ENCODE measurements at regions not wholly inside any gene's neighbourhood (a gene's known extent, or its start where the extent isn't known, plus 50 kb on each side); places are given as distances from the start of the nearest gene placed in this dataset.

GRCh38 chr2:147550995-147551731 is 293.7 kb upstream of the ACVR2A start:
- peak; percentile 51 for DNase-seq (ENCODE audit: low spot score)

DNA sequence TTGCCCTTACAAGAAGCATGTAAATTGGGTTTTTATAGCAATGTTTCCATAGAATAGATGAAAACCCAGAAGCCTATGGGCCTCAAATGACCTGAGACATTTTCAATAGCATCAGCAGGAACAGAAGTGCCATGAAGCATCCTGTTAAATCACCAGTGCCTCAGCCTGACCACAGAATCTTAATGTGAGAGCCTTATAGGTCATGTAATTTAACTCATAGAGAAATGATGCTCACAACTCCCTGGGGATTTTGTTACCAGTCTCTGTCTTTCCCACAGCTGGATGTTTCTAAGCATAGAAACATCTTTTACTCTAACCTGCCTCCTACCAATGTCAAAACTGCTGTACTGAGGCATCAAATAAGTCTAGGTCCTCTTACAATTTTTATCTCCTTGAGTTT is 295.8 kb upstream of the ACVR2A start:
- no peak for DNase-seq (ENCODE audit: low spot score)

DNA sequence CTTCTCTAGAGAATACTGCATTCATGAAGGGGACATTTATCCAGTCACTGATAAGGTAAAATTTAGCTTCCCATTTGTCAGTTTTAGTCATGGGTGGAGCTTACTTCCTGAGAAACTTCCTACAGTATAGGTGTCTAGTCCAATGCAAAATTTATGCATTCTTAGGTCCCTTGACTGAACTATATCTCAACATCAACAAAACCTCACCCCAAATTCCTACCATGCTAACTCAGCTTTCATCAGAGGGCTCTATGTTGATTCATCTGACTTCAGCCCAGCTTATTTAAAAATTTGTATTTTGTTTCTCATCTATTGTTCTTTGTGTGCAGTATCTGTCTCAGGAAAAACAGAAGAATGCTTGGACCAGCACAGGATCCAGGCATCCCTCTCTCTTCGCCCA is 296.4 kb upstream of the ACVR2A start:
- DNase-seq (ENCODE audit: low spot score), result no peak

DNA sequence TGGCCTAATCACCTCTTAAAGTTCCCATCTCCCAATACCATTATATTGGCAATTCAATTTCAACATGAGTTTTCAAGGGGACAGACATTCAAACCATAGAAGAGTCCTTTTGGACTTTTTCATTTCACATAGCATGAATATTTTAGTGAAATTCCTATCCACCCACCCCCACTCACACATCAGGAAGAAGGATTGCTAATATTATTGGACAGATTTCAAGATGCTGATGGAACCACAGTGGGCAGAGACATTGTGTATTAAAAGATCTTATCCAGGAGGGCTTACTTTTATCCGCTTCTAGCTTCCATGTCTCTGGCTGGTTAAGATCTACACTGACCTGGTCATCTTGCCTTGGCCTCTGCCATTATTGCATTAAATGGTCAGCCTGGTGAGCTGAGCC is 297.4 kb upstream of the ACVR2A start:
- DNase-seq (ENCODE audit: low spot score), result peak; percentile 50

DNA sequence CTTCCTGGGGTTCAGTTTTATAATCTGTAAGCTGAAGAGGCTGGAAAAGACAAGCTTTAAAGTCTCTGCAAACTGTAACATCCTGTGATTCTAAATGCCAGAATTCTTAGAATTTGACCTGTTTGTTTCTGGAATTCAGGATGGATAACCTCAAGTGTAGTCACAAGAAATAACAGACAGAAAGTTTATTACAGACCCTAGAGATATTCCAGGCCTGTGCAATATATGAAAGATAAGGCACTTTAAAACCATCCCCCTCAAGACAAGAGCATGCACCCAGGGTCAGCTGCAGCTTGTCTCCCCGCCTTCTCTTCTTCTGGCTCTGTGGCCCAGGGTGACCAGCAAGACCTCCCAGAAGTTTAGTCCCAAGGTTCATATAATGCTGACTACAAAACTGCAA is 298.7 kb upstream of the ACVR2A start:
- DNase-seq (ENCODE audit: low spot score), result no peak

- DNase-seq (ENCODE audit: low spot score), result peak; percentile 73
Observed at GRCh38 chr2:147543056-147543455, 301.8 kb upstream of the ACVR2A start.

DNA sequence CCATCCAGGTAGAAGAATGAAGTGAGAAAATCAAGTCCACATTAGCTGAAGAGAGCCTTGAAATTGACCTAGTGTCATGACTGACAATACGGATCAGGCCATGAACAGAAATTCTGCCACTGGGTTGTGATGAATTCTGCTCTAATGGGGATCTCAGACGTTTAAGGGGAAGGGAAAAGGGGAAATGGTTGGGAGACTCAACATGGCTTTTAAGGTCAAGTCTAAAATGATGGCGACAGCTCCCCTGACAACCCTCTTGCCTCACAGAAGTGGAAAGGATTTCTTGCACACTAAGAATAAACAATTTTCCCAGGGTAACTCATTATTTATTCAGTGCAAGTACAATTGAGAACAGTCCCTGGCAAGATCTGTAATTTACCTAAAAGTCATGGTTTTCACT is 302.5 kb upstream of the ACVR2A start:
- DNase-seq (ENCODE audit: low spot score), result no peak

GRCh38 chr2:147541314-147541713 is 303.5 kb upstream of the ACVR2A start:
- no peak for DNase-seq (ENCODE audit: low spot score)

DNA sequence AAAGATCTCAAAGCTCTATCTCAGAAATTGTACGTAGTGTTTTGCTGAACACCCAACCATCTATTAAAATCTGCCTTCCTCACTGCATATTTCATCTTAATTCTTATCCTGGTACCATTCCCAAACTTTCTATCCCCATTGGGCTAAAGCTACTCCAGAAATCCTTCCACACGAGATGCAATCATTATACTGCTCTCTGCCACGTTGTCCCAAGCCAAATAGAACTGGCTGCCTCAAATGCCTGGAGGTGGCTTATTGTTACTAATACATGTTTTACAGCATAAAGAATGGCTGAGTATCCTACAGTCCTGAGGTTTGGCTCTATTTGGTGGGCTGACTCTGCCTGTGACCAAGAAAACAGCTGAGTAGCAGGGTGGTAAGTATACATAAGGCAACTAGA is 306.0 kb upstream of the ACVR2A start:
- peak; percentile 23 for DNase-seq (ENCODE audit: low spot score)

DNA sequence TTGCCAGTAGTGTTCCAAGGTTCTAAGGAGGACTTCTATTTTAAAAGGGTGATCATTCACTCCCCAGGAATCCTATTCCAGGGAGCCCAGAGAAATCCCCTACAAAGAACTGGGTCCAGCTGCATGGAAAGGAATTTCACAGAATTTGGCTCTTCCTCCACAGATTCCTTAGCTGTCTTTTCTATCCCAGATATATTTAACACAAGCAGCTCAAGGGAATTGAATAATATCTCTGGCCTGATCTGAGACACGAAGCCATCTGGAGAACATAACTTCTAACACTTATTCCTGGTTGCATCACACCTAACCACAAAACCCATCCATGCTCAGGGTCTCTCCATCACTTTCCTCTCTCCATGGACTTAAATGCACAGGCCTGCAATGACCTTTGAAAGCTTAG is 306.7 kb upstream of the ACVR2A start:
- peak; percentile 64 for DNase-seq (ENCODE audit: low spot score)

DNA sequence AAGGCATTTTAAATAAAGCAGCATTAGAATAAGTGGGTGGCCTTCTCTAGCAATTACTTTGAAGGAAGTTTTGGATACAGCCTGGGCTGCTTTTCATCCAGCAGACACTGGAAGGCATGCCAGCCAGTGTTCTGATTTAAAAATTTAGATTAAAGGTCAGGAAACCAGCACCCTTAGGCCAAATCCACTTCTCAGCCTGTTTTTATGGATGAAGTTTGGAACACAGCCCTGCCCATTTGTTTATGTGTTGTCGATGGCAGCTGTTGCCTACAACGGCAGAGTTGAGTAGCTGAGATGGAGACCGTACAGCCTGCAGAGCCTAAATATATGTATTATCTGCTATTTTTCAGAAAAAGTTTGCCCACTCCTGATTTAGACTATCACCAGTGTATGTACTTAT is 313.6 kb upstream of the ACVR2A start:
- no peak for DNase-seq (ENCODE audit: low spot score)

GRCh38 chr2:147530033-147530432 is 314.8 kb upstream of the ACVR2A start:
- DNase-seq (ENCODE audit: low spot score), result no peak

DNA sequence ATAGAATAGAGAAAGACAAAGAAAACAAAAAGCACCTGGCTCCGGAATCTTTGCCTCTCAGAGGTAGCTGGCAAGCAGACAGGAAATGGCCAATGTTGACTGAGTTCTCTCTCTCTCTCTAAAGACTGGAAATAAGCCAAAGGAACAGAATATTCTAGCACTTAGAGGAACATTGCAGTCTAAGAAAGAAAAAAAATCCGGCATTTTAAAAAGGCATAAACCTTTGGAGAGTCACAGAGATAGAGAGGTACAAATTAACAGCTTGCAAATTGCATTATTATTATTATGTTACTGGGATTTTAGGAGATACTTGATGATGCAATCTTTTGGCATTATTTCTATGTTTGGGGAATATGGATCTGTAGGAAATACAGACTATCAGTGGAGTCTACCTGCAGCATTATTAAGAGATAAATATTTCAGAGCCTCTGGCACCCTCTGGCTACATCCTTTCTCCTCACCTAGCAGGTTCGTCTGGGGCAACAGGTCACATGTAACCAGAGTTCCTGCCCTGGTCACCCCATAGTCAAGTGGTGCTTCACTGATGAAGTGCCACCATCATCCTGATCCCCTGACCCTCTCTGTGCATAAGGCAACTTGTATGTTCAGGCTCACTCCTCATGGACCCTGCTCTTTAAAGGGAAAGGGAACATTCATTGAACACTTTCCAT is 318.9 kb upstream of the ACVR2A start:
- no peak for DNase-seq (ENCODE audit: low spot score)

DNA sequence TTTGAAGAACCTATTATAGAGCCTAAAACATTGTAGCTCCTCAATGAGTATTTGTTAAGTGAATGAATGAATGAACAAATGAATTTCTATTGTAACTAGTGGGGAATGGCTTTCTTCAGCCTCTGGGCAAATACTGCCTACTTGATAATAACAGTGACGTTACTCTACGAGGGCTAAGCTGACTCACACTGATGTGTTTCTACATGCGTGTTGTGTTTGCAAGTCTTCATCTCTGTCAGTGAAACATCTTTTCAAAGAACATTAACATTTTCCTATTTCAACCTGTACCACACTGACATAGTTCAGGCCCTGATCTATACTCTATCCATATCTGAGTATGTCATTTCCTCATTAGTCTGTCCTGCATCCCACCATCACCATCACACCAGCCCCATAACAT is 319.9 kb upstream of the ACVR2A start:
- DNase-seq (ENCODE audit: low spot score), result no peak

- no peak for DNase-seq (ENCODE audit: low spot score)
Observed at GRCh38 chr2:147523415-147523814, 321.4 kb upstream of the ACVR2A start.

DNA sequence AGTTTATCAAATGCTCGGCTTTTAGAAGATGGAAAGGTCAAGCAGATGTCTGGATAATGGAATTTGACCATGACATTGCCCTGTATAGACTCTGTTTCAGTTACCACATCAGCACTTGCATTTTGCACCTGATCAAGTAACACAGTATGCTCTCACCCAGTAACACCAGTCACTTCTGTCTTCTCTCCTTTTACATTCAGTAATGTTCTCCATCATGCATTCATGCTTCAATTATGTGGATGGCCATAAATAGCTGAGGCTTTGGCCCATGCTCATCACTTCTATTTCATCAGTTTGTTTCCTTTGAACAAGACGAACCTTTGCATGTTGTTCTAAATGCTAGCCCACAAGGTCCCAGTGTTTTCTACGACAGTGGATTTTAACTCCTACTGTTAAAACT is 322.9 kb upstream of the ACVR2A start:
- DNase-seq (ENCODE audit: low spot score), result no peak

DNA sequence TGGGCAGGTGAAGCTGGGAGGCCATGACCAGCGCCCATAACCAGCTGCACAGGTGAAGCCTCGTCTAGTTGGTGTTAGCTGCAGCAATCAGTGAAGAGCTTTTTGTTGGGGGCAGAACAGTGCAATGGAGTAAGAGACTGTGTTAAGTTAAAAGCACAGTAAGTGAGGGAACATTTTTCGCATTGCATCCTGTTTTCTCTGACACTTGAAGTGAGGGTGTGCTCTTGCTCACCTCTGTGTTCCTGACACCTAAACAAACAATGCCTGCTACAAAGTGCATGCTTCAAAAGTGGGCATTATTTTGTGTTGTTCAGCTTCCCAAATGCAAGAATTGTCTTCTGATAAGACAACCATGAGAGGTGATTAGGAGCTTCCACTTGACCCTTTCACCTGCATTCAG is 324.0 kb upstream of the ACVR2A start:
- no peak for DNase-seq (ENCODE audit: low spot score)

GRCh38 chr2:147519178-147519577 is 325.7 kb upstream of the ACVR2A start:
- no peak for DNase-seq (ENCODE audit: low spot score)

DNA sequence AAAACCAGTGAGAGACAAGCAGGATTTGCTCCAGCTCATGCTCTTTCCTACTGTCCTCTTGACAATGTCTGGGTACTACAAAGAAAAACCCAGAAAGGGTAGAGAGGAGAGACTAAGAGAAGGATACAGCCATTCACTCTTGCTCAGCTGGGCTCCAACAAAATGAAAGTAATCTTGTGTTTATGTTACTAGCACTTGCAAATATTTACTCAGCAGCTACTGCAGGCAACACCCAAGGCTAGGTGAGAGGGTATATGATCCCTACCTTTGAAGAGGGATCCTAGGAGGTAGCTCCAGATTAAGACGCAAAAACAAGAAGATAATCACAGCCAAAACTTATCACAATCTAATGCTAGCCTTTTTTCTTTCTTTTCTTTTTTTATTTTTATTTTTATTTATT is 329.6 kb upstream of the ACVR2A start:
- DNase-seq (ENCODE audit: low spot score), result no peak

DNA sequence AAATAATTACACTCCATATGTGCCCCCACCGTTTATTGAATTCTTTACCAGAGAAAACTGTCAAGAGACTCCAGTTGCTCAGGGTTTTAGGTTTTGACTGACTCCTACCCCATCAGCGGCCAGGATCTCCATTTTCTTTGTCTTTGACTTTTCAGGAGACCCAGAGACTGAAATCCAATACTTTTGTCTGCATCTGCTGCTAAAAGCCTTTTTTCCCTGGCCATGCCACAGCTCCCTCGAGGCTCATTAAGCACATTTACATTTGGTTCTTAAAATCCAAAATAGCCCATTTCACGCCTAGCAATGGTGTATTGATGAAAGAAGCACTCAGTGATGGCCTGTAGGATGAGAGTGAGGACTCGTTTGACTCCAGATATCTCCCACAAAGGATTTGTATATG is 332.6 kb upstream of the ACVR2A start:
- no peak for DNase-seq (ENCODE audit: low spot score)

DNA sequence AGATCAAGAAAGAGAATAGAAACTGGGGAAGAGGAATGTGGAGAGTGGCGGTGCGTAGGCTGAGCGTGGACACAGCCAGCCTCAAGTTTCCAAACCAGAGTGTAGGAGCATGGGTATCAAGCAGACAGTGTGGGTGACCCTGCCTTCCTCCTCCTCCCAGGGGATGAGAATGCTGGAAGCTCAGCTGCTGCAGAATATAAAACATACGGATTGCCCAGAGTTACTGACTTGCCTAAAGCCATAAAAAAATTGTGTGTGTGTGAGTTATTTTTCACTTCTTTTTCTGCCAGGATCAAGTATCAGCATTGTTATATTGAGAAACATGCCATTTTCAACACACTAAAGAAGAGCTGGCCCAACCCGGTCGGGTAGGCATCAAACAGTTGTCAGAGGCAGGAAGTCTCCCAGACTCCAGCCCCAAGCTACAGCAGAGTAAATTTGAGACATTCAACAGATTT is 333.3 kb upstream of the ACVR2A start:
- DNase-seq (ENCODE audit: low spot score), result peak; percentile 70

DNA sequence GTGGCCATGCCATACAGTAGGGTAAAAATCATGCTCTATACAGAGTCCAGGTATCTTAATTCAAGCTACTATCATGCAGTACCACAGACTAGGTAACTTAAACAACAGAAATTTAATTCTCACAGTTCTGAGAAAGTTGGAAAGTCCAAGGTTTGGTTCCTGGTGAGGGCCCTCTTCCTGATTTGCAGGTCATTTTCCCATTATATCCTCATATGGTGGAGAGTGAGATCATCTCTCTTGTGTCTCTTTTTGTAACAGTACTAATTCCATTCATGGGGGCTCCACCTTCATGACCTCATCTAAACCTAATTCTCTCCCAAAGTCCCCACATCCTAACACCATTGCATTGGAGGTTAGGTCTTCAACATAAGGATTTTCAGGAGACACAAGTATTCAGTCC is 335.0 kb upstream of the ACVR2A start:
- DNase-seq (ENCODE audit: low spot score), result no peak

GRCh38 chr2:147506889-147507288 is 337.9 kb upstream of the ACVR2A start:
- no peak for DNase-seq (ENCODE audit: low spot score)
